HG03159 (cell line): ENCODE measurements at regions not wholly inside any gene's neighbourhood (a gene's known extent, or its start where the extent isn't known, plus 50 kb on each side); places are given as distances from the start of the nearest gene placed in this dataset.
"Not testable (repeated sequence)": the region's sequence is repeated elsewhere in the genome, so short reads cannot be mapped to it uniquely, and the experiment has no call there.

Experiments used
- ATAC-seq: cut with Tn5 transposase; IDR thresholded peaks from one replicate; pipeline ENCODE4 v1.9.1; 2021; ENCODE audit warnings: mild to moderate bottlenecking, moderate library complexity; ENCODE audit not compliant: unreplicated experiment

DNA sequence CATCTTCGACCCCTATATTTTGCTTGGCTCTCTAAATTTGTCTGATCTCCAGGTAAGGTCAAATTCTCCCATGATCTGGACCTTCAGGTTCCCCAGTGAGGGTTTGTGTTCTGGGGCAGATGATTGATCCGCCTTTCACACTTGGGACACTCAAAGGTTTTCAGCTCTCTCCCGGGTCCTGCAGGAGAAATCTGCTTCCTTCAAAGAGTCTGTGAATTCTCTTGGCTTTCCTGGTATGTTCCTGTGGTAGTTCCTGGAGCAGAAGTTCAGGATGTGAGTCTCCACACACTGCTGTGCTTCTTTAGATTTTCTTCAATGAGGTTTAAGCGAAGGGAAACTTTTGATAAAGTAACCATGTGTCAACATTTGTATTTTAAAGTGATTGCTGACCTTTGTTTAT lies 318.0 kb downstream of the TAF11L14 start:
- ATAC-seq, result no peak

DNA sequence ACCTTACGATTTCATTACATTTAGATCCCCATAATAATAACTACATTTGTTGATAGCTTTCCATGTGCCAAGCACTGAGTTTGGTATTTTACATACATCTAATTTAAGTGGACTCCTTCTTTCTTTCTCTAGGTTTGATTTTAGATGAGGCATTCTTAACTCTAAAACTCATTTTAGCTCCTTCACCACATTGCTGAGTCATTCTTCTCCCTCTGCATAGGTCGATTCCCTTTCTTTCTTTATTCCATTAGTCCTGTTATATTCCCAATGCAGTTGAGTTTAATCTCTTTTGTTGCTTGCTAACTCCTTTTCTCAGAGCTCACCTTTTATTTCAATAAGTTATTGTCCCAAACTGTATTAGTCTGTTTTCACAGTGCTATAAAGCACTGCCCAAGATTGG lies 329.8 kb downstream of the TAF11L14 start:
- ATAC-seq, result no peak

DNA sequence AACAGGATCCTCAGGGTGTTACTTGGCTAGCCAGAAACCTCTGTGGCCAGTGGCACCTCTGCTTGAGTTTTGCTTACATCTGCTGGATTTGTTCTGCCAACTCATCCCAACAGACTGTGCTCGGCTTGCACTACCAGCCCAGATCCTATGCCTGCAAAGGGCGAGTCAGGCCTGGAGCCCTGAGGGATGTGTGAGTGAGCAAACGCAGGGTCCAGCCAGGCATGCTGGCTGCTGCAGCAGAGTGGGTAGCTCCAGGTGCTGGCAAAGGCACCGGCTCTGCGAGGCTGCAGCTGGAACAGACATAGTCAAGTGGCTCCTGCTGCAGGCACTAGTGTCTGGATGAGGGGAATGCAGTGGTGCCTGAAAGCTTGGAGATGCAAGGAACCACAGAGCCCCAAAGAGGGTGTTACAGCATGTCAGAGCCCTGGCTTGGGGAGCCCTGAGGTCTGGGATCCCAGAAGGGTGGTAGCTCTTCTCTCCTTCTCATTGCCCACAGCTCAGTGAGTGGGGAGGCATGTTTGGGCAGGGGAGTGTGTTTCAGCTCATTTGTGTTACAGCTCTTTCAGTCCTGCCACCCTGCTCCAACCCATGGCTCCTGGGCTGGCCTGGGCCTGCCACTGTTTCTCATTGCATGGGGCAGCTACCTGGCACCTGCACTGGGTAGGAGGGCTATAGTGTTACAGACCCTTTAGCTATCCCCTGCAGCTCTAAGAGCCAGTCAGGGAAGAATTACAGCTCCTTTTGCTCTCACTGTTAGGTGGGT lies 332.6 kb downstream of the TAF11L14 start:
- no peak for ATAC-seq

DNA sequence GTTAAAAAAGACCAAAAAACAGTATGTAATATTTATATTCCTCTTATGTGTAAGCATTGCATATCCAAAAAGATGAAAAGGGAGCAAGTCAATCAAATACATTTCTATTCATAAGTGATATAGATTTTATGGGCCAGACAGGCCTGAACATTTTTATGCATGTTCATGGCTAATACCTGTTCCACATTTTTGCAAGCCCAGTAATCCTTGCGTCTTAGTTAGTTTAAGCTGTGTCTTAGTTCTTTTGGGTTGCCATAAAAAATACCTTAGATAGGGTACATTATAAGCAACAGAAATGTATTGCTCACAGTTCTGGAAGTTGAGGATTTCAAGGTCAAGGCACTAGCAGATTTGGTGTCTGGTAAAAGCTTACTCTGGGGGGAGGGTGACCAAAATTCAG lies 342.1 kb downstream of the TAF11L14 start:
- no peak for ATAC-seq

DNA sequence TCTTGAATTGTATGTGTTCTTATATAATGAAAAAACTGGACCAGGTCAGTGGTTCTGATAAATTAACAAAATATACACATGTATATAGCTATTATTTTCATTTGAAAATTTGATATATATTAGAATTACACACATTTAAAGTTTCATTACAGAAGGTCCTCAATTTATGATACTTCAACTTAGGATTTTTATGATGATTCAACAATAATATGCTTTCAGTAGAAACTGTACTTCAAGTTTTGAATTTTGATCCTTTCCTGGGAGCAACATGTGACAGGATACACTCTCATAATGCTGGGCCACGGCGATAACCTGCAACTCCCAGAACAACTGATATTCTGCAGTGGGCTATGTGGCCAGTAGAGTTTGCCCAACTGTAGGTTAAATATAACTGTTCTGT lies 344.7 kb downstream of the TAF11L14 start:
- no peak for ATAC-seq

DNA sequence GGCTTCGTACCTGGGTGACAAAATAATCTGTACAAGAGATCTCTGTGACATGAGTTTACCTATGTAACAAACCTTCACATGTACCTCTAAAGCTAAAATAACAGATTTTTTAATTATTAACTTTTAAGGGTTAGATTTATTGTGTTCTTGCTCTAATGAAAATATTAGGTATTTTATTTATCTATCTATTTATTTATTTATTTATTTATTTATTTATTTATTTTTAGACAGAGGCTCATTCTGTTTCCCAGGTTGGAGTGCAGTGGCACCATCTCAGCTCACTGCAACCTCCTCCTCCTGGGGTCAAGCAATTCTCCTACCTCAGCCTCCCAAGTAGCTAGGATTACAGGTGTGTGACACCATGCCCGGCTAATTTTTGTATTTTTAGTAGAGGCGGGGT lies 348.4 kb downstream of the TAF11L14 start:
- ATAC-seq, result not testable (repeated sequence)

DNA sequence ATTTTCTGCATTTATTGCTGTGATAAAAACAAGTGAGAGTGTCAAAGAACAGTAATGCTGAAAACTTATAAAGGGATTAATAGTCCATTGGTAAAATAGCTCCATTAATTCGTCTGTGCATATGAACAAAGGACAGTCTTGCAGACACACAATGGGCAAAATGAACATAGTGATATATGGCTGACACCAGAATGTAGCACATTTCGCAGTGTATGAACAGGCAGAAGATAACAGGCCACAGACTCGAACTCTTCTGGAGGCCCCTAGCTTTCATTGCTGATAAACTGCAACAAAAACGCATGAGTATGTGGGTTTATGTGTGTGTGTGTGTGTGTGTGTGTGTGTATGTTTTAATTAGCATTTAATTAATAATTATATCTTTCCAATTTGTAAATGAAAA lies 354.8 kb downstream of the TAF11L14 start:
- ATAC-seq, result no peak

DNA sequence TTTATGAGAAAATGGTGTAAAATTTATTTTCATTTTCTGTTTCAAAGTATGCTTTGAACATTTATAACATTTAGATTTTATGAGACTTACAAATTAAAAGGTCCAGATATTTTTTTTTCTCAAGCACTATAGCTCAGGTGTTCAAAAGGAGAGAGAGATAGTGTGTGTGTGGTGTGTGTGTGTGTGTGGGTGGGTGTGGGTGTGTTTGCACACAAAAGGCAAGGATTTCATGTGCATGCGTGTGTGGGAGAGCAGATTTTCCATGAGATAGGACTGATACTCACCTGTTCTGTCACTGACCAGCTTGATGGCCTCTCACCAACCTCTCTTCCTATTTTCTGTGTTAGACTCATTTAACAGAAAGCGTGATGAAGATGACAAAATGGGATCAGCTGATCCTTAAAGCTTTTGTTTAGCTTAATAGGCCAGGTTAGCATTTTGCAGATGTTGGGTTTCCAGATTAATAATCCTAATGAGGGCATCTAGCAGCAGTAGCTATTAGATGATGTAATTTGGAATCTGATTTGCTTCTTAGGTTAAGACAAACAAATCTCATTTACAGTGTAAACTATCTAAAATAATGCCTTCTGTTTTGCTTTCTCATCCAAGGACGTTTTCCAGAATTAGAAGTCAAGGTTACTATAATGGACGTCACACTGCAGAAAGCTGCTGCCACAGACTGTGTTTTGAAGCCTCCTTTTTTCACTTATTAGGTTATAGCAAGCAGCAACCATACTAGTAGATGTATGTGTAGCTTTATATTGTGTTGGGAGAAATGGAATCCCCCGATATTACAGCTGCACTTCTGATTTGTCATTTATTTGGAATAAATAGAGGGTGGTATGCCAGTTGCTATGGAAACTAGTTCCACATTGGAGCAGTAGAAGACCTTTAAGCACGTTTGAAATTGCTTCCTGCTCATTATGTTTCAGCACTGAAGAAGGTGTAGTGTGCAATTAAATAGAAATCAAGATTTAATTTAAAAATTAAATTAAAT lies 355.6 kb downstream of the TAF11L14 start:
- no peak for ATAC-seq

DNA sequence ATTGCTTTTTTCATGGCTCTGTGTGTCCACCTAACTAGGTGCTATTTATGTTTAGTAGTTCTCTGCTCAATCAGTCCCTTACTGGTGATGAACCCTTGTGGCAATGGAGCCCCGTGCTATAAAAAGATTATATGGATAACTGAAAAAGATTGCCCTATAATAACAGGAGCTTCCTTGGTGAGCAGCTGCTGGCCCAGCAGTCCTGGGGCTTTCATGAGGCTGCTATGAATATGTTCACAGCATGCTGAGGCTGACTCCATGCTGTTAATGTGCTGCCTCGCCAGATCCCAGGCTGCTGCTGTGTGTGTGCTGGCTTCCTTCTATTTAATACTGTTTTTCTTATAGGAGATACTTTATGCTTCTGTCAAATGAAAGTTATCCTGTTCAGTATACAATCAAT lies 357.5 kb downstream of the TAF11L14 start:
- no peak for ATAC-seq

DNA sequence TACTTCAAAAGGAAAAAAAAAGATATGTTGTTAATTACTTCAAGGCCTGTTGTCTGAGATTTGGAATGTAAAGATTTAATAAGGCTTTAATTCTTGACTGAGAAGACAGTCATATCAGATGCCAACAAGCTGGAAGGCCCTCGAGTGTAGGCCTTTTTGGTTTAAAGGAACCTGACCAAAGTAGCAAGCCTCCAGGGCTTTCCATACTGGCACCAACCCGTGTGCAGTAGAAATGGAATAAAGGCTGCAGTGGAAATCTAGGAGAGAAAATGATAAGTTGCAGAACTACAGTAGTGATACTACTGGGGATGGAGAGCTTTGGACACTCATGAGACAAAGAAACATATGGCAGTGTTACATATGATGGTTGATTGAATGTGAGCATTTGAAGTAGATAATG lies 358.0 kb downstream of the TAF11L14 start:
- no peak for ATAC-seq

DNA sequence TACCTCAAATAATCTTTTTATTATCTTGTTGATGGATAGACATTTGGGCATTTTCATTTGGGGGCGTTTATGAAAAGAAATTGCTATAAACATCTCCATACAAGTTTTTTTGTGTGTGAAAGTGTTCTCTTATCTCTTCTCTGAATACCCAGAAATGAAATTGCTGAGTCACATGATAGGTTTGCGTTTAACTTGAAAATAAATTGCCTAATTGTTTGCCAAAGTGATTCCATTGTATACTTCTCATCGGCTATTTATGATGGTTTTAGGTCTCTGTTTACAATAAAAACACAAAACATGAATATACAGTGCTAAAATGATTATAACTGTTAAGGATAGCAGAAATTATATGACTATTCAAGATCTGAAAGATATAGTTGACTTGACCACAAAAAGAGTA lies 361.7 kb downstream of the TAF11L14 start:
- ATAC-seq, result no peak

DNA sequence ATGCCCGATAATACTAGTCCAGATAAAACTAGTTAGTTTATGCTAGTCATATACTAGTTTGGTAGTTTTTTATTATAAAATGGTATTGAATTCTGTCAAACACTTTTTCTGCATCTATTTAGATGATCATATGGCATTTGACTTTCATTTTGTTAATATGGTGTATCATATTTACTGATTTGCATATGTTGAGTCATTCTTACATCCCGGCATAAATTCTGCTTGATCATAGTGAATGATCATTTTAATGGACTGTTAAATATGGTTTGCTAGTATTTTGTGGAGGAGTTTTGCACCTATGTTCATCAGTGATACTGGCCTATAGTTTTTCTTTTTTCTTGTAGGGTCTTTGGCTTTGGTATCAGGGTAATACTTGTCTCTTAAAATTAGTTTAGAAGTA lies 365.6 kb downstream of the TAF11L14 start:
- no peak for ATAC-seq

DNA sequence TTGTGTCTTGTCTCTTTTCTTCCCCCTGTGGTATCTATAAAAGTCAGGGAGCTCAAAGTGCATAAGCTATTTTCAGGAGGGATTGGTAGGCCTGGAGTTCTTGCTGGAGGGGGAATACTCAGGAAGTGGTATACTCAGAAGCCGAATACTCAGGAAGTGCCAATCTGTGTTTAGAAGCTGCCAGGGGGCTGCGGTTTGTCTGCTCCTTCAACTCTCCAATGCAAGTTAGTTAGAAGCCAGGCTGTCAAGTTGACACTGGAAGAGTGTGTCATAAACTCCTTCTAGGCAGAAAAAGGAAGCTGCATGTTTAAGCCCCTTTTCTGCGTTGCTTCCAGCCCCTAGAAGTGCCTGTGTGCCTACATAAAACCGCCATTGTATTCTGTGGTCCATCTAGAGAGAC lies 366.5 kb downstream of the TAF11L14 start:
- ATAC-seq, result no peak

DNA sequence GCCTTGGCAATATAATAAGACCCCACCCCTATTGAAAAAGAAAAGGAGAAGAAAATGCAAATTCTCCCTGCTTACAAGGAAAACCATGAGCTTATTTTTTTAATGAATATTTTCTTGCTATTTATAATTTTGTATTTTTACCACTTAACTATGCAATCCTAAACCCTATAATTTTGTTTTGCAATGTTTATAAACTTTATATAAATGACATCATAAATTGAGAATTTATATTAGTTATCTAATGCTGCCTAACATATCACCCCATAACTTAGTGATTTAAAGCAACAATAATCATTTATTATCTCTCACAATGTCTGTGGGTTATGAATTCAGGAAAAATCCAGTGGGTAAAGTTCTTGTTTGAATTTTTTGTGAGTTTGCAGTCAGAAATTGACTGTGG lies 369.1 kb downstream of the TAF11L14 start:
- ATAC-seq, result no peak

DNA sequence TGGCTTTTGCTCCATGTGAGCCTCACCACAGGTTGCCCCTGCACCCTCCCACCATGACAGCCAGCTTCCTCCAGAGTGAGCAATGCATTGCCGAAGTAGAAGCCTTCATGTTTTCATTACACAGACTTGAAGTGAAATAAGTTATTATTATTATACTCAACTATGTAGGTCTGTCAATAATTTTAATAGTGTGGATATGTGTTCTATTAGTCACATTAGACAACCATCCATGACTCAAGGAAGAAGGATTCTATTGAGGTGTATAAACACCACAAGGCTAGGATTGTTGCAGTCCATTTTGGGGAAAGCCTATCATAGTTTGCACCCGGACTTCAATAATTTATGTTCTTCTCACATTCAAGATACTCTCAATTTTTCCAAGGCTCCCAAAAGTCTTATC lies 369.5 kb downstream of the TAF11L14 start:
- no peak for ATAC-seq

DNA sequence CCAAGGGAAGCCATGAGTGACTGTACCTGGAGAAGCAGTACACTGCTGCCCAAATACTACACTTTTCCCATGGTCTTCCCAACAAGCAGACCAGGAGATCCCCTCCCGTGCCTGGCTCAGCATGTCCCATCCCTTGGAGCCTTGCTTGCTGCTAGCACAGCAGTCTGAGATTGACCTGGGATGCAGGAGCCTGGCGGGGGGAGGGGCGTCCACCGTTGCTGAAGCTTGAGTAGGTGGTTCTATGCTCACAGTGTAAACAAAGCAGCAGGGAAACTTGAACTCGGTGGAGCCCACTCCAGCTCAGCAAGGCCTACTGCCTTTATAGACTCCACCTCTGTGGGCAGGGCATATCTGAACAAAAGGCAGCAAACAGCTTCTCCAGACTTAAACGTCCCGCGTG lies 372.0 kb downstream of the TAF11L14 start:
- ATAC-seq, result not testable (repeated sequence)

DNA sequence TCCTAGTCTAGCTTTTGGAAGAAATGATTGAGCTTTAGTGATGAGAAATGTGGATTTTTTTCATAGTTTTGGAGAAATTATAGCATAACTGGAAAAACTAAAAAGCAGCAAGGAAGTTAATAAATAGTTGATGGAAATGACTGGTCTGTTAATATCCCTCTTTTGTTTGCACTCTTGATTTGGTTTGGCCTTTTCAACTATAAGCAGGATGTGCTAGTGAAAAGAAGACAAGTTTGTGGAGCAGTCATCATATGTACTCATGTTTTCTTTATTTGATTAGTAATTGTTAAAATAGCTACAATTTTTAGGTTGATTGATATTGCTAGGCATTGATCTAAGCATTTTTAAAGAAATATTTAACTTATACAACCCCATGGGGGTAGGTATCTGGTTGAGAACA lies 374.7 kb downstream of the TAF11L14 start:
- ATAC-seq, result no peak

DNA sequence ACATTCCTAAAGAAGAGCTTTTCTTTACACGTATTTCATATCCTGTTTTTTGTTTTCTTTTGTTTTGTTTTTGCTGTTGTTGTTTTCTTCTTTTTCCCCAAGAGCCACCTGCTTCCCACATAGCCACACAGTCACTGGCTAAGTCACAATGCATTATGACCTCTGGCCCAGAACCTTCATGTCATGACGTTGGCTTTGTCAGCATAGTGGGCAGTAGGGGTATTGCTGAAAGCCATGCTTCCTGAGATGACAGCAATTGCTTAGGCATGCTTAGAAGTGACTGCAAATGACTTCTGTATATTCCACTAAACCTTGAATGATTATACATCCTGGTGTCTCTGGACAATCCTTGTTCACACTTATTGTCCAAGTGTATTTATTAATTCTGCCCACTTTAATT lies 375.8 kb downstream of the TAF11L14 start:
- no peak for ATAC-seq

DNA sequence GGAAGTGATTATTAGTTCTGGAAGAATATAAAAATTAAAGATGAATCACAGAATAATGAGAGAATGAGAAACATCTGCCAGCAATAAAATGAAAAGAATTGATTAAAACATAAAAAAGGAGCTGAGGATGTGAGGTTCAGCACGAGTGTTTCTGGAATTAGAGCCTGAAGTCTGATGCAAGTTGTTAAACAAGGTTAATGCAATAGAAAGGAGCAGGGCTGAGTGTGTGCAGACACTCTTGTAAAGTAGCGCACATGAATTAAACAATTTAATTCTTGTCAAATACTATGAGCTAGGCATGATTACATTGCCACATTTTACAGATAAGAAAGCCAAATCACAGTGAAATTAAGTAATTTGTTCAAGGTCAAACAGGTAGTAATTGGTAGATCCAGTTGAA lies 384.2 kb downstream of the TAF11L14 start:
- no peak for ATAC-seq

DNA sequence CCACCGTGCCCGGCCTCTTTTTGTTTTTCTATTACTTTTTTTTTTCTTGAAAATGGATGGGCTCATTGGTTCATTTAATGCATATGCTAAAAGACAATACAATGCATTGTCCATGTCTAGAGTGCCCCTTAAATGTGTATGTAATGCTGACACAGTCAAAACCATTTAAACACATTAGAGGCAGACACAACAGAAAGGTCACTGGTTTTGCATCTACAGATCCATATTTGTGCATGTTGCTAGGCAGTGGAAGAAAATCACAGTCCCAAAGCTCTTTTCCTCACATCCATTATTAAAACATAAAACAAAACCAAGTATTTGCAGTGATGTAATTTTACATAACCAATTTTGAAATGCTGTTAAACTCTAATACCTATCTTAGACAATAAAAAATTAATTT lies 389.0 kb downstream of the TAF11L14 start:
- ATAC-seq, result no peak

DNA sequence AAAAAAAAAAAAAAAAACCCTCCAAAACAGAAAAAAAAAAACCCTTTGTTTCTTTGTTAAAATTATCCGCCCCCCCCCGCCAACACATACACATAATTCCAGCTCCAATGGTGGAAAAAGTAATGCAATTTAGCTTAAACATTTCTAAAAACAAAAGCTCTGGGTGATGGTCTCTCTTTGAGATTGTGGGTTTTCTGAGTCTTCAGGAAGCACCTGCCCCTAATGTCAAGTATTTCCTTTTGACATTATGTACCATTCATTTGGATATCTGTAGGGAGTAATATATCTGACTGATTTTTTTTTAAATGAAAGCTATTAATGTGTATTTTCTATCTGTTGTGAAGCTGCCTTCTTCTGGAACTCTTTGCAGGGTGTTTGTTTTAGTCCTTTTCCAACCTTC lies 389.7 kb downstream of the TAF11L14 start:
- ATAC-seq, result no peak

DNA sequence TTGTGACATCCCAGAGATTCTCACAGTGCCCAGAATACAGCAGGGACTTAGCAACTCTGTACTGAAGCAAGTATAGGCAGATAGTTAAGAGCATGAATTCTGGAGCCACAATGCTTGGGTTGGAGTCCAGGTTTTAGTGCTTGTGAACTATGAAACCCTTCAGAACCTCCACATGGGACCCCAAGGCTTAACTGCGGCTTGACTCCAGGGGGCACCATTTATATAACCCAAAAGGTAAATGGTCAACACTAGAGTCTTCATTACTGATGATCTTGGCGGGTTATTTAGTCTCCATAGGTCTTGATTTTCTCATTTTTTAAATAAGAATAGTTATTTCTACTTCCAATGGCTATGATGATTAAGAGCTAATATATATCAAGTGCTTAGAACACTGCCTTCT lies 390.3 kb downstream of the TAF11L14 start:
- no peak for ATAC-seq
